BLaER1 treated with 17β-estradiol and CSF1 and Interleukin-3, amounts not matched to agents 10 nM and 100 nM (cell line): ENCODE measurements at regions not wholly inside any gene's neighbourhood (a gene's known extent, or its start where the extent isn't known, plus 50 kb on each side); places are given as distances from the start of the nearest gene placed in this dataset.

ENCODE experiments used
- H3K27ac ChIP-seq, 11 experiments: shearing (Covaris generic); formaldehyde crosslinking; 2 replicates each; pipeline ENCODE4 v1.8.1; 2022
- H3K27me3 ChIP-seq, 11 experiments: shearing (Covaris generic); formaldehyde crosslinking; 2 replicates each; pipeline ENCODE4 v1.8.1; 2022
- H3K36me3 ChIP-seq, 11 experiments: shearing (Covaris generic); formaldehyde crosslinking; 2 replicates each; pipeline ENCODE4 v1.8.1; 2022
- H3K4me1 ChIP-seq, 10 experiments: shearing (Covaris generic); formaldehyde crosslinking; 2 replicates each; pipeline ENCODE4 v1.8.1; 2022
- H3K4me2 ChIP-seq, 11 experiments: shearing (Covaris generic); formaldehyde crosslinking; 2 replicates each; pipeline ENCODE4 v1.8.1; 2022
- H3K4me3 ChIP-seq, 10 experiments: shearing (Covaris generic); formaldehyde crosslinking; 2 replicates each; pipeline ENCODE4 v1.8.1; 2022
- H3K9ac ChIP-seq, 11 experiments: shearing (Covaris generic); formaldehyde crosslinking; 2 replicates each; pipeline ENCODE4 v1.8.1; 2022
- H3K9me3 ChIP-seq, 11 experiments: shearing (Covaris generic); formaldehyde crosslinking; replicated peaks in 1 of 11; 2 replicates each; pipeline ENCODE4 v1.8.1; 2022
- H4K20me1 ChIP-seq, 11 experiments: shearing (Covaris generic); formaldehyde crosslinking; 2 replicates each; pipeline ENCODE4 v1.8.1; 2022
- Cebpa-rat ChIP-seq, 11 experiments: shearing (Covaris generic); IDR thresholded peaks; 2 replicates each; pipeline ENCODE4 v1.8.1; 2022

GRCh38 chr4:123471655-123472369, 75.2 kb downstream of the SPRY1 start:
- TF ChIP-seq Cebpa-rat (IDR thresholded peaks at IDR 0.05) = no peak
- no peak overlapping the region for H3K27ac ChIP-seq
- 0 out of 22 replicates have a peak, but pooled peaks cover 0 to 5% (median 0%) of the 10 kb centered on the region in 11 experiments for H3K27me3 ChIP-seq
- no peaks in the 10 kb centered on the region for H3K36me3 ChIP-seq
- no peak overlapping the region for H3K4me2 ChIP-seq
- H3K9me3 ChIP-seq = no peaks in the 10 kb centered on the region
- no peaks in the 10 kb centered on the region for H4K20me1 ChIP-seq
- H3K4me3 ChIP-seq = no peak overlapping the region
- H3K9ac ChIP-seq = no peak overlapping the region
- H3K4me1 ChIP-seq = peaks cover 0 to 11% (median 0%) of the 10 kb centered on the region in 10 experiments; a peak in 5 of 20 replicates

DNA sequence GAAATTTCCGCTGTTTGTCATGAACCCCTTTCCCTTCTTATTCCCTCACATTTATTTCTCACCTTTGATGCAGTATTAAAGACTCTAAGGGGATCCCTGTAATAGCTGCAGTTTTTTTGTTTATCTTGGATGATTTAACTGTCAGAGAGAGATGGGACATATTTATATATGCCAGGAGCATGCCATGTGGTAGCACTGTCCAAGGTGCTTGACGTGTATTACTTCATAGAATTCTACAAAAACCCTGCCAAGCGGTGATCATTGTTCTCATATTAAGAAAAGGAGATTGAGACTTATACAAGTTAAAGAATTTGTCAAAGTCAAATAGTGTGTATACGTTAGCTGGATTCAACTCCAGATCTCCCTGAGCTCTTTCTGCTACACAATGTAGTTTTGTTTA, 78.2 kb downstream of the SPRY1 start:
- Histone ChIP-seq H3K9ac (no peak overlapping the region), H3K27me3 (no peaks in the 10 kb centered on the region), H3K4me1 (peaks cover 25 to 33% (median 30%) of the 10 kb centered on the region in 10 experiments), H3K36me3 (no peaks in the 10 kb centered on the region), H3K4me2 (no peak overlapping the region), H4K20me1 (no peaks in the 10 kb centered on the region), H3K27ac (no peak overlapping the region), H3K9me3 (no peaks in the 10 kb centered on the region), H3K4me3 (no peak overlapping the region)
- no peak for TF ChIP-seq Cebpa-rat (IDR thresholded peaks at IDR 0.05)

DNA sequence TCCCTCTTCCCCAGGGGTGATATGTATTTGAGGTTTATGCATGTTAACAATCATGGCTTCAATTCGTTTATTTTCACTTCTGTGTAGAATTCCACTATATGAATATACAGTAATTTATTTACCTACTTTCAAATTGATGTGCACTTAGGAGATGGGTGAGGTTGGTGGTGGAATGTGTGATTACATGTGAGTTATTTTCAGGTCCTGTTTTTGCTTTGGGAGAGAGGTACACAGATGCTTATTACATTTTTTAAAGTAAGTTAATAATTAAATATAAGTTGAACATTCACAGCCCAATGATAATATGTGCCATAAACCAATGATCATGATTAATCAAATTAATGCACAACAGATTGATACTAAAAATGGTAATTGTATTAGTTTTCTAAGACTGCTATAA, 79.5 kb downstream of the SPRY1 start:
- Histone ChIP-seq H3K4me1 (peaks cover 28 to 37% (median 33%) of the 10 kb centered on the region in 10 experiments), H3K9ac (no peak overlapping the region), H3K27ac (0 out of 22 replicates have a peak overlapping the region, but pooled peaks of 1 of the 11 experiments have one; percentile 64), H3K4me3 (no peak overlapping the region), H3K9me3 (no peaks in the 10 kb centered on the region), H3K36me3 (no peaks in the 10 kb centered on the region), H3K4me2 (no peak overlapping the region), H3K27me3 (no peaks in the 10 kb centered on the region), H4K20me1 (no peaks in the 10 kb centered on the region)
- no peak for TF ChIP-seq Cebpa-rat (IDR thresholded peaks at IDR 0.05)

GRCh38 chr4:123477711-123478209, 81.2 kb downstream of the SPRY1 start:
- no peak overlapping the region for H3K4me3 ChIP-seq
- H4K20me1 ChIP-seq = no peaks in the 10 kb centered on the region
- peak overlapping the region in 5 of 11 experiments; percentile 27 to 46 (median 33); a peak in 7 of 22 replicates for H3K9ac ChIP-seq
- H3K36me3 ChIP-seq = no peaks in the 10 kb centered on the region
- H3K4me2 ChIP-seq = peak overlapping the region; percentile 60 to 88 (median 74)
- peak overlapping the region in 9 of 11 experiments; percentile 20 to 71 (median 64); a peak in 16 of 22 replicates for H3K27ac ChIP-seq
- H3K27me3 ChIP-seq = no peaks in the 10 kb centered on the region
- H3K4me1 ChIP-seq = peaks cover 28 to 37% (median 33%) of the 10 kb centered on the region in 10 experiments
- peak in 3 of 11 experiments; percentile 16 to 28 (median 17); a peak in 3 of 22 replicates for TF ChIP-seq Cebpa-rat (IDR thresholded peaks at IDR 0.05)
- H3K9me3 ChIP-seq = no peaks in the 10 kb centered on the region

DNA sequence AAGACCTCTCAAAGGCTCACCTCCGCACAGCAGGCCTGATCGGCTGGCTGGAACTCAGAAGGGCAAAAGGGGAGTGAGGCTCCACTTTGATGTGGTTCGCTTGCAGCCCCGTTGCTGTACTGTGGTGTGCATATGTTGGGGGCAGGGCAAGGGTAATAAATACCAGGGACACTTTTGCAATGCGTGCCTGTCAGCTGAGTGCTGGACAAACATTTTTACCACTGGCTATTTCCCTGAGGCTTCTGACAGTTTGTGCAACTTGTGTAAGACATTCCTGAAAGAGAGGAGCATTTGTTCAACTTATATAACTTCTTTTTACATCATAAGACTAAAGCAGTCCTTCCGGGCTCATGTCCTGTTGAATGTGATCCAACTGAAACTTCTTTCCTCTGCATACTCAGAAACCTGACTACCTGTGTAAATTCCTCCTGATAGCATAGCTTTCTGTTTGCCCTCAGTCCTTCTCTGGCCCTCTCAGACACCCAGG, 82.3 kb downstream of the SPRY1 start:
- Histone ChIP-seq H3K4me2 (peak overlapping the region; percentile 60 to 88 (median 74)), H3K9me3 (no peaks in the 10 kb centered on the region), H3K36me3 (no peaks in the 10 kb centered on the region), H4K20me1 (no peaks in the 10 kb centered on the region), H3K27ac (peak overlapping the region in 8 of 11 experiments; percentile 33 to 71 (median 64); a peak in 15 of 22 replicates), H3K9ac (peak overlapping the region in 5 of 11 experiments; percentile 23 to 39 (median 34); a peak in 6 of 22 replicates), H3K27me3 (no peaks in the 10 kb centered on the region), H3K4me3 (no peak overlapping the region; a peak in 1 of 20 replicates), H3K4me1 (peaks cover 28 to 37% (median 33%) of the 10 kb centered on the region in 10 experiments)
- peak in 3 of 11 experiments; percentile 47 to 58 (median 51); a peak in 4 of 22 replicates for TF ChIP-seq Cebpa-rat (IDR thresholded peaks at IDR 0.05)

DNA sequence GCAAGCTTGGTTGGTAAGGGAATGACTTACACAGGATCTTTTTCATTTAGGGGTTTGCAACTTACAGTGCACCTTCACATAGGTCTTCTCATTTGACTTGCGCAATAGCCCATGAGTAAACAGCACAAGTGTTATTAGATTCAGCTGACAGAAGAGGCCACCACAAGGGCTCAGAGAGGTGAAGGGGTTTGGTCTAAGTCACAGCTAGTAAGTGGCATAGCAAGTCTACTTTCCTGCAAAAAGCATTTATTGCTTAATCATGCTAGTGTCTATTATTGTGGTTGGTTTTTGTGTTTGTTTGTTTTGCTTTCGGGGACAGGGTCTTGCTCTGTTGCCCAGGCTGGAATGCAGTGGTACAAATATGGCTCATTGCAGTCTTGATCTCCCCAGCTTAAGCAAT, 83.3 kb downstream of the SPRY1 start:
- Histone ChIP-seq H4K20me1 (no peaks in the 10 kb centered on the region), H3K9ac (no peak overlapping the region), H3K4me1 (peaks cover 28 to 37% (median 33%) of the 10 kb centered on the region in 10 experiments), H3K4me2 (peak overlapping the region; percentile 60 to 88 (median 74); a peak in 20 of 22 replicates), H3K4me3 (no peak overlapping the region), H3K27me3 (no peaks in the 10 kb centered on the region), H3K9me3 (no peaks in the 10 kb centered on the region), H3K27ac (peak overlapping the region in 2 of 11 experiments; percentile 70 to 71; a peak in 3 of 22 replicates), H3K36me3 (no peaks in the 10 kb centered on the region)
- peak in 9 of 11 experiments; percentile 21 to 82 (median 53); a peak in 11 of 22 replicates for TF ChIP-seq Cebpa-rat (IDR thresholded peaks at IDR 0.05)

DNA sequence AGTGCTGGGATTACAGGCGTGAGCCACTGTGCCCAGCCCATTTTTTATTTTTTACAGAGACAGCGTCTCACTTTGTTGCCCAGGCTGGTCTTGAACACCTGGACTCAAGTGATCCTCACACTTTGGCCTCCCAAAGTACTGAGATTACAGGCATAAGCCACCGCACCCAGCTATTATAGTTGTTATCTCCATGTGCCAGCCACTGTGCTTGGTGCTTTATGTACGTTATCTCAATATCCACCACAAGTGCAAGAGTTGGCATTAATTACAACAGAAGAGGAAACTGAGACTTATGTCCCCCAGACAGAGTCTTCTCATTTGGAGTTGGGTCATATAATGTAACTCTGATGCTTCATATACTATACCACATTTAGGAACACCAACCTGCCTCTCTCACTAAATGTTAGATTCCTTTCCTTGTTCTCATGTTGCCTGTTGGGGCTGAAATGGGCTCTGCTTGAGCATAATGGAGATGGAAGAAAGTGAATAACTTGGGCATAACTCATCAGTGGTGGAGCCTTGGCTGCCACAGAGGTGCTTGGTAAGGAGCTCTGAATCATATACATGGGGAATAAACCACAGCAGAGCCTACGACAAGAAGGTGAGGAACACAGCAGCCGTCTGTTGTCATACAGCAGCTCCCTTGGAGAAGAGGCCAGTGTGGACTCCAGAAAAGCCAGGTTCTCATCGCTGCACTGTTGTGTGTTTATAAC, 84.3 kb downstream of the SPRY1 start:
- H3K4me3 ChIP-seq = no peak overlapping the region
- H3K4me2 ChIP-seq = no peak overlapping the region
- H4K20me1 ChIP-seq = no peaks in the 10 kb centered on the region
- TF ChIP-seq Cebpa-rat (IDR thresholded peaks at IDR 0.05) = no peak
- H3K4me1 ChIP-seq = peaks cover 28 to 37% (median 33%) of the 10 kb centered on the region in 10 experiments
- H3K27ac ChIP-seq = no peak overlapping the region
- no peaks in the 10 kb centered on the region for H3K27me3 ChIP-seq
- H3K36me3 ChIP-seq = no peaks in the 10 kb centered on the region
- H3K9ac ChIP-seq = no peak overlapping the region
- no peaks in the 10 kb centered on the region for H3K9me3 ChIP-seq

DNA sequence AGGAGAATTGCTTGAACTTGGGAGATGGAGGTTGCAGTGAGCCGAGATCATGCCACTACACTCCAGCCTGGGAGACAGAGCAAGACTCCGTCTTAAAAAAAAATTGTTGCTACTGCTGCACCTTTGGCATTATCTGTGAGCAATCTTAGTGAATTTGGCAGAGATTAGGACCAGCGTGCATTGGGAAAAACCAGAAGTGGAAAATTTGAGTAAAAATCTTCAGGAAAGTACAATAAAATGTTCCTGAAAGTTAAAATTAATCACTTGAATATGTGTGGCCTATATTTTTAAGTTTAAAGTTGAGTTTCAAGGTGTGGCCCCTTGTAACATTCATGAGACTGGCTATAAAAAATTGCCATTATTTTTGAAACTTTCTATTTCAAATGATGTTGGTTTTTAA, 85.1 kb downstream of the SPRY1 start:
- H3K9ac ChIP-seq = no peak overlapping the region
- H4K20me1 ChIP-seq = no peaks in the 10 kb centered on the region
- H3K27ac ChIP-seq = no peak overlapping the region
- H3K4me3 ChIP-seq = no peak overlapping the region
- TF ChIP-seq Cebpa-rat (IDR thresholded peaks at IDR 0.05) = no peak
- H3K9me3 ChIP-seq = no peaks in the 10 kb centered on the region
- no peak overlapping the region for H3K4me2 ChIP-seq
- H3K36me3 ChIP-seq = no peaks in the 10 kb centered on the region
- peaks cover 28 to 35% (median 33%) of the 10 kb centered on the region in 10 experiments for H3K4me1 ChIP-seq
- no peaks in the 10 kb centered on the region for H3K27me3 ChIP-seq
